ENCODE measurements at regions not wholly inside any gene's neighbourhood (a gene's known extent, or its start where the extent isn't known, plus 50 kb on each side); places are given as distances from the start of the nearest gene placed in this dataset.
"Not testable (repeated sequence)": the region's sequence is repeated elsewhere in the genome, so short reads cannot be mapped to it uniquely, and the experiment has no call there.

DNA sequence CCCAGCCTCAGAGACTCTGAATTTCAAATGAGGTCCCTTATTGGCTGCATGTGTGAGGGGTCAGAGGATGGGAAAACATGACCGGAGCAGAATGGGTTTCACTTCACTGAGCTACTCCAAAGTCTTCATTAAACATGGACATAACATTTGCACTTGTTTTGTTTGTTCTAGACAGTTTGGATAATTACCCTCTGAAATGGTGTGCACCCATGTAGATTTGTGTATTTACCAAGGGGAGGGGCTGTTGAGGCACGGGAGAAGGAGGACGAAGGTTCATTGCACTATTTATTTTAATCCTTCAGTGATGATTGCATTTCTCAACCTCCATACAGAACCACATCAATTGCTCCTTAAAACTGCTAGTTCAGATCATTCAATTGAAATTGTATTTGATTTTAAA lies 364.2 kb downstream of the TFAP2B start:
- H3K27ac ChIP-seq (ENCODE audit: low read depth in 1 of 2, low read length in 2 of 2): no peak overlapping the region
- no peaks in the 10 kb centered on the region for H3K36me3 ChIP-seq (ENCODE audit: control insufficient read depth in 1 of 2, insufficient read depth in 2 of 2, low read length in 1 of 2)
- H3K4me3 ChIP-seq (ENCODE audit: low read length in 2 of 2): no peak overlapping the region
- intact Hi-C loops (cut with DNase I): no loop called here
- DNase-seq: no peak
- no peaks in the 10 kb centered on the region for H3K4me1 ChIP-seq (ENCODE audit: control insufficient read depth in 1 of 2, insufficient read depth in 2 of 2, low read length in 2 of 2)
- no peaks in the 10 kb centered on the region for H3K27me3 ChIP-seq (ENCODE audit: control insufficient read depth in 1 of 2, insufficient read depth in 2 of 2, low read length in 1 of 2)
- peaks cover 2% of the 10 kb centered on the region for H3K9me3 ChIP-seq (ENCODE audit: control insufficient read depth, low read length)
- ATAC-seq (ENCODE audit: low FRiP score): no peak
- 36 to 51% methylated on average over 3 of the region's 3 CpGs for WGBS, 2 donors

DNA sequence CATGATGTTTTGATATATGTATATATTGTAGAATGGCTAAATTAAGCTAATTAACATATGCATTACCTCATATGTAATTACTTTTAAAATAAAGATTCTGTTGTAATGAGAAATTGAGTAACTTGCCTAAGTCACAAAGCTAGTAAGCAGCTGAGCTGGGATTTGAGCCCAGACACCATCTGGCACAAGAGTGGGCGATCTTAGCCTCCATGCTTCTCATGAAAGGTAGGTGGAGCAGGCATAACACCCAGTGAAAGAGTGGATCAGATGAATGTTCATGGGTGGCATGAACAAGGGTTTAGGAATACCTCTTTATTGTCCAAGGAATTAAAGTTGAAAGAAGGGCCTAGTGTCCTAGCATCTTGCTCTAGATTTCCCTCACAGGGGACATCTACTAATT lies 365.4 kb downstream of the TFAP2B start:
- DNase-seq (no peak), ATAC-seq (ENCODE audit: low FRiP score) (no peak)
- intact Hi-C loops (cut with DNase I): no loop called here
- no peaks in the 10 kb centered on the region for H3K27me3 ChIP-seq (ENCODE audit: control insufficient read depth in 1 of 2, insufficient read depth in 2 of 2, low read length in 1 of 2)
- no peak overlapping the region for H3K4me3 ChIP-seq (ENCODE audit: low read length in 2 of 2)
- peaks cover 2% of the 10 kb centered on the region for H3K9me3 ChIP-seq (ENCODE audit: control insufficient read depth, low read length)
- H3K27ac ChIP-seq (ENCODE audit: low read depth in 1 of 2, low read length in 2 of 2): no peak overlapping the region
- H3K36me3 ChIP-seq (ENCODE audit: control insufficient read depth in 1 of 2, insufficient read depth in 2 of 2, low read length in 1 of 2): no peaks in the 10 kb centered on the region
- 88% methylated on average over 1 of the region's 1 CpG for WGBS, 2 donors
- no peaks in the 10 kb centered on the region for H3K4me1 ChIP-seq (ENCODE audit: control insufficient read depth in 1 of 2, insufficient read depth in 2 of 2, low read length in 2 of 2)

DNA sequence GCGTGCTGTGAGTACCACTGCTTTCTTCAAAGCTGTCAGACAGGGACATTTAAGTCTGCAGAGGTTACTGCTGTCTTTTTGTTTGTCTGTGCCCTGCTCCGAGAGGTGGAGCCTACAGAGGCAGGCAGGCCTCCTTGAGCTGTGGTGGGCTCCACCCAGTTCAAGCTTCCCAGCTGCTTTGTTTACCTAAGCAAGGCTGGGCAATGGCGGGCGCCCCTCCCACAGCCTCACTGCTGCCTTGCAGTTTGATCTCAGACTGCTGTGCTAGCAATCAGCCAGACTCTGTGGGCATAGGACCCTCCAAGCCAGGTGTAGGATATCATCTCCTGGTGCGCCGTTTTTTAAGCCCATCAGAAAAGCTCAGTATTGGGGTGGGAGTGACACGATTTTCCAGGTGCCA lies 374.5 kb downstream of the TFAP2B start:
- ATAC-seq (ENCODE audit: low FRiP score); H3K36me3 ChIP-seq (ENCODE audit: control insufficient read depth in 1 of 2, insufficient read depth in 2 of 2, low read length in 1 of 2); H3K27me3 ChIP-seq (ENCODE audit: control insufficient read depth in 1 of 2, insufficient read depth in 2 of 2, low read length in 1 of 2); intact Hi-C loops (cut with DNase I); H3K27ac ChIP-seq (ENCODE audit: low read depth in 1 of 2, low read length in 2 of 2); H3K4me1 ChIP-seq (ENCODE audit: control insufficient read depth in 1 of 2, insufficient read depth in 2 of 2, low read length in 2 of 2); H3K9me3 ChIP-seq (ENCODE audit: control insufficient read depth, low read length); DNase-seq; H3K4me3 ChIP-seq (ENCODE audit: low read length in 2 of 2): not testable (repeated sequence)
- WGBS, 2 donors: 89 to 94% methylated on average over 6 to 7 of the region's 7 CpGs

DNA sequence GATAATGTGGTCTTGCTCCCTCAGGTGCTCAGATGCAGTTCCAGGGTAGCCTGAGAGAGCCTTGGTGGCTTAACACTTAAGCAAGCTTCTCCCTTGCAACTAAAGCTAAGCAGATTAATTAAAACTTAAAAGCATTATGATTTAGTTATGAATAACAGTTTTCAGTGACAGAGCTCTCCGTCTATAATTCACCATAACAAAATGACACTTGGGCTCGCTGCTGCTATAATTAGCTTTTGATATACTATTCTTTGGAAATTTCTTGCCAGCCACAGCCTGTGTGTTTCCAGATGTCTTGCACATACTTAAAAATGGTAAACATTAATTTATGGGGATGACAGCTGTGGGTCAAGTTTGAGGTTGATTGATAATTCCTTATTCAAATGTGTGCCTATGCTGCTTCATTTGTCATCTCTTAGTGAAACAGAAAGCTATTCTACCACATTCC lies 380.5 kb downstream of the TFAP2B start:
- H3K36me3 ChIP-seq (ENCODE audit: control insufficient read depth in 1 of 2, insufficient read depth in 2 of 2, low read length in 1 of 2): no peaks in the 10 kb centered on the region
- no peaks in the 10 kb centered on the region for H3K9me3 ChIP-seq (ENCODE audit: control insufficient read depth, low read length)
- WGBS, 2 donors: 0 to 12% methylated on average over 2 of the region's 2 CpGs
- no peak overlapping the region for H3K27ac ChIP-seq (ENCODE audit: low read depth in 1 of 2, low read length in 2 of 2)
- no peak overlapping the region for H3K4me3 ChIP-seq (ENCODE audit: low read length in 2 of 2)
- H3K4me1 ChIP-seq (ENCODE audit: control insufficient read depth in 1 of 2, insufficient read depth in 2 of 2, low read length in 2 of 2): no peaks in the 10 kb centered on the region
- no peaks in the 10 kb centered on the region for H3K27me3 ChIP-seq (ENCODE audit: control insufficient read depth in 1 of 2, insufficient read depth in 2 of 2, low read length in 1 of 2)
- DNase-seq (no peak), ATAC-seq (ENCODE audit: low FRiP score) (no peak)
- intact Hi-C loops (cut with DNase I): no loop called here

DNA sequence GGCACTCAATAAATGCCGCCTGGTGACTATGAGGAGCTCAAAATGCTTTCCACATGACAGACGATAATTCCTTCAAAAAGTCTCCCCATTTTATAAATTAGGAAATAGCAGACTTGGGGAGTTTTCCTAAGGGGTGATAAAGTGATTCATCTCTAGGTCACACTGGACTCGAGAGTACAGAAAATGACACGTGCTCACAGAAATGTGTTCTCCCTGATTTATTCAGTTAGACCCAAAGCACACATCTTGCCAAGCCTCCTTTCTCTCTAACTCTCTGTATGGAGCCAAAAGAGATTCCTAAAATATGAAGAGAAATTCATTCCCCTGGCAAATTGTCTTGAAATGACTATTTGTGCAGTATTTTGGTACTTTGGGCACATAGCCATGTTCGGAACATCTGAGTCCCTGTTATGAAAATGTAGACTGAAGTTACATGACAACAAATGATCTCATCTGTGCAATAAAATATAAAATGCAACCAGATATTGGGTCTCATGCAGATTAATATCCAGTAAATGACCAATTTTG lies 381.1 kb downstream of the TFAP2B start:
- Histone ChIP-seq H3K4me3 (ENCODE audit: low read length in 2 of 2) (no peak overlapping the region), H3K4me1 (ENCODE audit: control insufficient read depth in 1 of 2, insufficient read depth in 2 of 2, low read length in 2 of 2) (no peaks in the 10 kb centered on the region), H3K27me3 (ENCODE audit: control insufficient read depth in 1 of 2, insufficient read depth in 2 of 2, low read length in 1 of 2) (no peaks in the 10 kb centered on the region), H3K9me3 (ENCODE audit: control insufficient read depth, low read length) (no peaks in the 10 kb centered on the region), H3K27ac (ENCODE audit: low read depth in 1 of 2, low read length in 2 of 2) (no peak overlapping the region), H3K36me3 (ENCODE audit: control insufficient read depth in 1 of 2, insufficient read depth in 2 of 2, low read length in 1 of 2) (no peaks in the 10 kb centered on the region)
- WGBS, 2 donors: 29 to 34% methylated on average over 5 of the region's 5 CpGs
- intact Hi-C loops (cut with DNase I): no loop called here
- DNase-seq (no peak), ATAC-seq (ENCODE audit: low FRiP score) (no peak)

DNA sequence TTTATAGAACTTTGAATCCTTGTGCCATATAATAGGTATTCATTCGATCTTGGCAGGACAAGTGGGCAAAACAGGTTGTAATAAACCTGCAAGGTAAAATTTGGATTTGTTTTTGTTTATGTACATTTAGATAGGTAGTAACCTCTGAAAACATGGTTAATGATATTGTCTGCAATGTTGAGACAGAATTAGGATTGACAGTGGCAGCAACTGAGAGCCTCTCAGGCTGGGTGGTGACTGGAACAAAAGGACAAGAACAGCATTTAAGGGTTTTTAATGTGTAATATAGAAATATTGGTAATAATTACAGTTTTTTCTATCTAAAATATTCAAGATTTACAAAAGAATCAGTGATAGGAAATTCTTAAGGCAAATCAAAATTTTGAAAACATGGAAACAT lies 382.0 kb downstream of the TFAP2B start:
- Histone ChIP-seq H3K4me3 (ENCODE audit: low read length in 2 of 2) (no peak overlapping the region), H3K27ac (ENCODE audit: low read depth in 1 of 2, low read length in 2 of 2) (no peak overlapping the region), H3K9me3 (ENCODE audit: control insufficient read depth, low read length) (no peaks in the 10 kb centered on the region), H3K36me3 (ENCODE audit: control insufficient read depth in 1 of 2, insufficient read depth in 2 of 2, low read length in 1 of 2) (no peaks in the 10 kb centered on the region), H3K4me1 (ENCODE audit: control insufficient read depth in 1 of 2, insufficient read depth in 2 of 2, low read length in 2 of 2) (no peaks in the 10 kb centered on the region), H3K27me3 (ENCODE audit: control insufficient read depth in 1 of 2, insufficient read depth in 2 of 2, low read length in 1 of 2) (no peaks in the 10 kb centered on the region)
- 80 to 84% methylated on average over 1 of the region's 1 CpG for WGBS, 2 donors
- no peak for ATAC-seq (ENCODE audit: low FRiP score)
- intact Hi-C loops (cut with DNase I): no loop called here
- DNase-seq: no peak

DNA sequence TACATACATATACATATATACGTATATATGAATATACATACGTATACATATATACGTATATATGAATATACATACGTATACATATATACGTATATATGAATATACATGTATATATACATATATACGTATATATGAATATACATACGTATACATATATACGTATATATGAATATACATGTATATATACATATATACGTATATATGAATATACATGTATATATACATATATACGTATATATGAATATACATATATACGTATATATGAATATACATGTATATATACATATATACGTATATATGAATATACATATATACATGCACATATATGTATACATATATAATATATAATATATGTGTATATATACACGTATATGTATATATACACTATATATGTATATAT lies 384.0 kb downstream of the TFAP2B start:
- H3K9me3 ChIP-seq (ENCODE audit: control insufficient read depth, low read length); ATAC-seq (ENCODE audit: low FRiP score); H3K27me3 ChIP-seq (ENCODE audit: control insufficient read depth in 1 of 2, insufficient read depth in 2 of 2, low read length in 1 of 2); intact Hi-C loops (cut with DNase I); DNase-seq; H3K4me1 ChIP-seq (ENCODE audit: control insufficient read depth in 1 of 2, insufficient read depth in 2 of 2, low read length in 2 of 2); H3K36me3 ChIP-seq (ENCODE audit: control insufficient read depth in 1 of 2, insufficient read depth in 2 of 2, low read length in 1 of 2); H3K4me3 ChIP-seq (ENCODE audit: low read length in 2 of 2); H3K27ac ChIP-seq (ENCODE audit: low read depth in 1 of 2, low read length in 2 of 2): not testable (repeated sequence)
- 88 to 96% methylated on average over 13 of the region's 13 CpGs for WGBS, 2 donors

DNA sequence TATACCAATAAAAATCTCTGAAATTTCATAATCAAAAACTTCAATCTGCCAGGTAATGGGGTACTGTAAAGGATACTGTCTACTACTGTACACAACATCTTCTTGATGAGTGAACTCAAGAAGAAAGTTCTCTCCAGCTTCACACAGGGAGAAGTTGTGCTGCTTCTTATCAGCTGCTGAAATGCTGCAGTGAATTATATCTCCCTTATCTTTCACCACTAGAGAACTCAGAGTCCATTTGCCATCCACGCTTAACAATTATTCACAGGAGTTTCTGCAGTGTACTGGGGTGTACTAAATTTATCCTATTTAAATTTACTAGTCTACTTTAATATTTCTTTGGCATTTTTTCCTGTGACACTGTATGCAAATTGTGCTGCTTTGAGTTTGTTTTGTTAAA lies 384.8 kb downstream of the TFAP2B start:
- no peak for DNase-seq
- Histone ChIP-seq H3K36me3 (ENCODE audit: control insufficient read depth in 1 of 2, insufficient read depth in 2 of 2, low read length in 1 of 2) (no peaks in the 10 kb centered on the region), H3K4me3 (ENCODE audit: low read length in 2 of 2) (no peak overlapping the region), H3K4me1 (ENCODE audit: control insufficient read depth in 1 of 2, insufficient read depth in 2 of 2, low read length in 2 of 2) (no peaks in the 10 kb centered on the region), H3K9me3 (ENCODE audit: control insufficient read depth, low read length) (no peaks in the 10 kb centered on the region), H3K27me3 (ENCODE audit: control insufficient read depth in 1 of 2, insufficient read depth in 2 of 2, low read length in 1 of 2) (no peaks in the 10 kb centered on the region), H3K27ac (ENCODE audit: low read depth in 1 of 2, low read length in 2 of 2) (no peak overlapping the region)
- ATAC-seq (ENCODE audit: low FRiP score): no peak
- intact Hi-C loops (cut with DNase I): no loop called here
- WGBS, 2 donors: 0 to 9% methylated on average over 1 of the region's 1 CpG

DNA sequence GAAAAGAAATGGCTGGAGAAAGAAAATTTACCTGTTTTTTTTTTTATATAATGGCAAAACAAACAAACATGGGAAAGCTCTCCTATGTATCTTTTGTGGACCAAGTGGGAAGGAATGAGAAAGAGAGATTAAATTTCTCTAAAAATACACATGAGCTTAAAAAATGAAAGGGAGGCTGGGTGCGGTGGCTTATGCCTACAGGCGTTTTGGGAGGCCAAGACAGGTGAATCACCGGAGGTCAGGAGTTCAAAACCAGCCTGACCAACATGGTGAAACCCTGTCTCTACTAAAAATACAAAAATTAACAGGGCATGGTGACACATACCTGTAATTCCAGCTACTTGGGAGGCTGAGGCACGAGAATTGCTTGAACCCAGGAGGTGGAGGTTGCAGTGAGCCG lies 388.0 kb downstream of the TFAP2B start:
- intact Hi-C loops (cut with DNase I); H3K4me3 ChIP-seq (ENCODE audit: low read length in 2 of 2); ATAC-seq (ENCODE audit: low FRiP score); DNase-seq; H3K9me3 ChIP-seq (ENCODE audit: control insufficient read depth, low read length); H3K4me1 ChIP-seq (ENCODE audit: control insufficient read depth in 1 of 2, insufficient read depth in 2 of 2, low read length in 2 of 2); H3K36me3 ChIP-seq (ENCODE audit: control insufficient read depth in 1 of 2, insufficient read depth in 2 of 2, low read length in 1 of 2); H3K27ac ChIP-seq (ENCODE audit: low read depth in 1 of 2, low read length in 2 of 2); H3K27me3 ChIP-seq (ENCODE audit: control insufficient read depth in 1 of 2, insufficient read depth in 2 of 2, low read length in 1 of 2): not testable (repeated sequence)
- WGBS, 2 donors: 62 to 68% methylated on average over 5 of the region's 5 CpGs

Measured in aorta (tissue), 5 donors.